H1 (cell line): ENCODE measurements at regions not wholly inside any gene's neighbourhood (a gene's known extent, or its start where the extent isn't known, plus 50 kb on each side); places are given as distances from the start of the nearest gene placed in this dataset.
A peak's percentile ranks its signal among the peaks of the same experiment; 100 is the strongest.

Experiments
- CTCF ChIA-PET: fragments of 300-600 bp; sonication (Branson Sonifier 250); formaldehyde crosslinking; loops from one replicate; lab custom pipeline; 2021; ENCODE audit not compliant: partially characterized antibody; lab: Charles Lee
- POLR2A ChIA-PET: fragments of 300-600 bp; sonication (Branson Sonifier 250); formaldehyde crosslinking; loops from one replicate; lab custom pipeline; 2021; ENCODE audit warnings: inconsistent platforms; ENCODE audit not compliant: partially characterized antibody; lab: Charles Lee
- DNase-seq, 2 experiments: peaks; one replicate each; pipeline versions ENCODE4 v3.0.0 to v3.0.0-alpha.2; 2010 to 2022; ENCODE audit warnings: low spot score in 2 of 2, low read depth in 1 of 2, mixed read lengths in 1 of 2
- FAIRE-seq: peaks from 2 replicates; lab custom pipeline; 2011; peaks lifted over from hg19 to GRCh38; lab: Jason Lieb, UNC
- H2AFZ ChIP-seq: 2 replicates; pipeline ENCODE4 v1.8.1; 2012; ENCODE audit warnings: low read length, inconsistent platforms
- H2AK5ac ChIP-seq: 2 replicates; pipeline ENCODE4 v1.6.1; 2013; ENCODE audit warnings: low read depth, low read length
- H2BK120ac ChIP-seq: replicated peaks from 2 replicates; pipeline ENCODE3; 2013; ENCODE audit warnings: low read depth, low read length, inconsistent platforms
- H2BK12ac ChIP-seq: 2 replicates; pipeline ENCODE4 v1.6.1; 2013; ENCODE audit warnings: low read depth, low read length
- H2BK15ac ChIP-seq: 2 replicates; pipeline ENCODE4 v1.6.1; 2013; ENCODE audit warnings: low read length
- H2BK20ac ChIP-seq: 2 replicates; pipeline ENCODE4 v1.6.1; 2013; ENCODE audit warnings: low read length
- H2BK5ac ChIP-seq: 2 replicates; pipeline ENCODE4 v1.6.1; 2013; ENCODE audit warnings: low read depth, low read length
- H3K14ac ChIP-seq: 2 replicates; pipeline ENCODE4 v1.6.1; 2013; ENCODE audit warnings: inconsistent platforms; ENCODE audit not compliant: insufficient read length
- H3K18ac ChIP-seq: 2 replicates; pipeline ENCODE4 v1.6.1; 2013; ENCODE audit warnings: low read length; ENCODE audit errors: extremely low read depth
- H3K23ac ChIP-seq: 2 replicates; pipeline ENCODE4 v1.6.1; 2013; ENCODE audit warnings: inconsistent platforms; ENCODE audit not compliant: insufficient read length
- H3K23me2 ChIP-seq: 2 replicates; pipeline ENCODE4 v1.6.1; 2013; ENCODE audit warnings: low read depth, low read length
- H3K27ac ChIP-seq: 2 replicates; pipeline ENCODE4 v1.6.1; 2011; ENCODE audit warnings: low read depth, low read length, inconsistent platforms
- H3K27me3 ChIP-seq, 4 experiments: replicated peaks in 1 of 4; 1 replicate in 1 of 4; 2 replicates in 3 of 4; pipeline versions ENCODE4 v1.6.1 to v1.8.1; 2011 to 2013; ENCODE audit warnings: low read length in 3 of 4, mild to moderate bottlenecking in 3 of 4, inconsistent platforms in 2 of 4, mixed read lengths in 2 of 4, moderate library complexity in 1 of 4; ENCODE audit not compliant: control insufficient read depth in 3 of 4, insufficient read depth in 3 of 4; ENCODE audit errors: extremely low read depth in 1 of 4
- H3K36me3 ChIP-seq, 4 experiments: 2 replicates each; pipeline versions ENCODE4 v1.6.1 to v1.8.1; 2011 to 2013; ENCODE audit warnings: mild to moderate bottlenecking in 4 of 4, low read length in 3 of 4, moderate library complexity in 2 of 4, control low read depth in 1 of 4, inconsistent platforms in 1 of 4; ENCODE audit not compliant: insufficient read depth in 4 of 4, control insufficient read depth in 2 of 4
- H3K4ac ChIP-seq: replicated peaks from 2 replicates; pipeline ENCODE3; 2013; ENCODE audit warnings: low read length, low read depth, mixed read lengths, inconsistent platforms; ENCODE audit not compliant: insufficient read length
- H3K4me1 ChIP-seq, 4 experiments: replicated peaks in 1 of 4; 1 replicate in 1 of 4; 2 replicates in 3 of 4; pipeline versions ENCODE4 v1.6.1 to v1.8.1; 2011 to 2013; ENCODE audit warnings: low read length in 3 of 4, inconsistent platforms in 2 of 4, mixed read lengths in 1 of 4; ENCODE audit not compliant: insufficient read depth in 4 of 4, control insufficient read depth in 3 of 4
- H3K4me2 ChIP-seq, 2 experiments: 2 replicates each; pipeline versions ENCODE4 v1.6.1 to v1.8.1; 2011 to 2013; ENCODE audit warnings: low read depth in 2 of 2, low read length in 2 of 2, control low read depth in 1 of 2, inconsistent platforms in 1 of 2, mild to moderate bottlenecking in 1 of 2; ENCODE audit not compliant: insufficient read depth in 1 of 2
- H3K4me3 ChIP-seq, 4 experiments: fragments of 200-600, 300-600 bp in 1 of 4; sonication (generic), shearing (Covaris generic), sonication (Bioruptor Twin) in 1 of 4; 2 replicates each; pipeline versions ENCODE4 v1.5.1 to v1.8.1; 2011 to 2016; ENCODE audit warnings: low read length in 4 of 4, low read depth in 3 of 4, control low read depth in 2 of 4, inconsistent platforms in 2 of 4, mild to moderate bottlenecking in 2 of 4, mixed read lengths in 1 of 4, moderate library complexity in 1 of 4; ENCODE audit not compliant: insufficient read depth in 2 of 4; ENCODE audit errors: extremely low read depth in 1 of 4
- H3K56ac ChIP-seq: replicated peaks from 2 replicates; pipeline ENCODE3; 2013; ENCODE audit warnings: low read depth, mild to moderate bottlenecking, mixed read lengths, low read length, inconsistent platforms; ENCODE audit not compliant: insufficient read length
- H3K79me1 ChIP-seq: 2 replicates; pipeline ENCODE4 v1.6.1; 2013; ENCODE audit warnings: low read depth, low read length, control low read depth
- H3K79me2 ChIP-seq, 2 experiments: 2 replicates each; pipeline versions ENCODE4 v1.6.1 to v1.8.1; 2012 to 2013; ENCODE audit warnings: low read length in 2 of 2, mild to moderate bottlenecking in 2 of 2, inconsistent platforms in 1 of 2; ENCODE audit not compliant: insufficient read depth in 2 of 2, control insufficient read depth in 1 of 2
- H3K9ac ChIP-seq, 4 experiments: replicated peaks in 1 of 4; 1 replicate in 1 of 4; 2 replicates in 3 of 4; pipeline versions ENCODE4 v1.6.1 to v1.8.1; 2011 to 2013; ENCODE audit warnings: low read depth in 3 of 4, low read length in 3 of 4, control low read depth in 2 of 4, mild to moderate bottlenecking in 2 of 4, moderate library complexity in 2 of 4, inconsistent platforms in 1 of 4; ENCODE audit errors: extremely low read depth in 1 of 4
- H3K9me3 ChIP-seq, 2 experiments: 2 replicates each; pipeline versions ENCODE4 v1.6.1 to v1.8.1; 2012 to 2013; ENCODE audit warnings: mild to moderate bottlenecking in 2 of 2, moderate library complexity in 2 of 2, control low read depth in 1 of 2, inconsistent platforms in 1 of 2, low read depth in 1 of 2, low read length in 1 of 2, mixed read lengths in 1 of 2; ENCODE audit not compliant: insufficient read depth in 2 of 2
- H4K20me1 ChIP-seq, 2 experiments: replicated peaks in 1 of 2; 2 replicates each; pipeline versions ENCODE3 to v1.8.1; 2011 to 2013; ENCODE audit warnings: inconsistent platforms in 2 of 2, low read length in 2 of 2, mild to moderate bottlenecking in 1 of 2; ENCODE audit not compliant: insufficient read depth in 2 of 2, control insufficient read depth in 1 of 2
- H4K5ac ChIP-seq: 2 replicates; pipeline ENCODE4 v1.6.1; 2013; ENCODE audit warnings: low read length, low read depth, mixed read lengths, inconsistent platforms; ENCODE audit not compliant: insufficient read length
- H4K8ac ChIP-seq: 2 replicates; pipeline ENCODE4 v1.8.0; 2013; ENCODE audit warnings: mild to moderate bottlenecking, moderate library complexity, low read length, inconsistent platforms; ENCODE audit not compliant: insufficient read depth; ENCODE audit errors: extremely low read depth
- H4K91ac ChIP-seq: replicated peaks from 2 replicates; pipeline ENCODE3; 2013; ENCODE audit warnings: low read length, mixed read lengths, inconsistent platforms; ENCODE audit not compliant: insufficient read length
- FOSL1 ChIP-seq: IDR thresholded peaks from 2 replicates; pipeline ENCODE4 v1.6.1; 2011; ENCODE audit warnings: mild to moderate bottlenecking, low read depth, low read length, moderate library complexity; ENCODE audit not compliant: insufficient read depth
- GTF2F1 ChIP-seq: IDR thresholded peaks from 2 replicates; pipeline ENCODE4 v1.6.1; 2012; ENCODE audit warnings: low read depth, low read length, improper control_type of control experiment, borderline replicate concordance
- POLR2A ChIP-seq, 2 experiments: IDR thresholded peaks; 1 replicate in 1 of 2; 2 replicates in 1 of 2; pipeline ENCODE4 v1.6.1; 2011; ENCODE audit warnings: low read depth in 2 of 2, low read length in 2 of 2, mild to moderate bottlenecking in 2 of 2; ENCODE audit errors: control extremely low read depth in 1 of 2
- POU5F1 ChIP-seq: IDR thresholded peaks from 2 replicates; pipeline ENCODE4 v1.6.1; 2011; ENCODE audit warnings: low read depth, mild to moderate bottlenecking, low read length, moderate library complexity
- SIX5 ChIP-seq: IDR thresholded peaks from 2 replicates; pipeline ENCODE4 v1.6.1; 2011; ENCODE audit warnings: mild to moderate bottlenecking, low read depth, low read length
- TAF1 ChIP-seq: IDR thresholded peaks from 2 replicates; pipeline ENCODE4 v1.6.1; 2011; ENCODE audit warnings: mild to moderate bottlenecking, low read depth, low read length
- YY1 ChIP-seq: IDR thresholded peaks from 2 replicates; pipeline ENCODE4 v1.6.1; 2011; ENCODE audit warnings: low read depth, mild to moderate bottlenecking, low read length
- WGBS, 2 experiments: shearing (Covaris generic) in 1 of 2; methylation state at CpG; one replicate each; pipeline versions ENCODE4 v1.1.6 to v1.1.7; 2013 to 2015; ENCODE audit warnings: low lambda C conversion rate in 2 of 2, mixed read lengths in 2 of 2, inconsistent platforms in 1 of 2, low coverage in 1 of 2, missing lambda C conversion rate in 1 of 2; ENCODE audit not compliant: insufficient replicate concordance in 2 of 2, insufficient coverage in 1 of 2, insufficient read length in 1 of 2; ENCODE audit errors: extremely low coverage in 1 of 2, missing lambda C conversion rate in 1 of 2; 5-methylcytosine and 5-hydroxymethylcytosine counted together

GRCh38 chr14:26204366-26204727 lies 393.5 kb downstream of the NOVA1 start:
- Histone ChIP-seq H3K27ac (no peak overlapping the region), H3K79me1 (no peaks in the 10 kb centered on the region), H3K79me2 (no peaks in the 10 kb centered on the region), H3K4me3 (peak overlapping the region; percentile 44 to 62 (median 52); a peak in 6 of 8 replicates), H3K36me3 (no peaks in the 10 kb centered on the region), H4K8ac (no peak overlapping the region), H3K9me3 (no peaks in the 10 kb centered on the region), H2BK15ac (no peak overlapping the region), H3K27me3 (peaks cover 0 to 18% (median 5%) of the 10 kb centered on the region in 4 experiments; a peak in 3 of 7 replicates), H3K23me2 (no peaks in the 10 kb centered on the region), H3K4me1 (no peaks in the 10 kb centered on the region), H3K18ac (no peak overlapping the region)
- CTCF ChIA-PET: interaction anchor here (0.8 kb wide), 1 partner anchor 41 kb away, joined by 5 read pairs; no protein-coding TSS in a partner anchor
- no peak for DNase-seq
- 72% methylated on average over 5 of the region's 5 CpGs; no CpG with 5 or more reads in 1 of the 2 experiments for WGBS, 2 experiments
- TF ChIP-seq YY1: no peak
- no peak for TF ChIP-seq TAF1
- no peak for TF ChIP-seq SIX5
- no peak for TF ChIP-seq GTF2F1
- TF ChIP-seq POLR2A (IDR thresholded peaks at IDR 0.05; ENCODE audit: control extremely low read depth in 1 of 2, low read depth in 2 of 2, low read length in 2 of 2): no peak
- no peak for TF ChIP-seq FOSL1
- TF ChIP-seq POU5F1: no peak
- TF ChIP-seq, all 59 proteins: peak for 0
- H2BK12ac ChIP-seq: no peak overlapping the region
- no peak overlapping the region for H3K23ac ChIP-seq
- H4K20me1 ChIP-seq: peaks cover 0 to 1% of the 10 kb centered on the region in 2 experiments
- 0 out of 2 replicates have a peak overlapping the region, but pooled peaks have one; percentile 52 for H2AFZ ChIP-seq
- H3K56ac ChIP-seq: no peak overlapping the region
- no peak overlapping the region for H2BK120ac ChIP-seq
- no peak overlapping the region for H2AK5ac ChIP-seq
- H3K14ac ChIP-seq: no peak overlapping the region
- no peak overlapping the region for H3K9ac ChIP-seq
- H3K4ac ChIP-seq: no peak overlapping the region
- H4K91ac ChIP-seq: no peak overlapping the region
- no peak overlapping the region for H4K5ac ChIP-seq
- H3K4me2 ChIP-seq: peak overlapping the region; percentile 63 to 71; a peak in 3 of 4 replicates
- H2BK5ac ChIP-seq: no peak overlapping the region
- no peak for FAIRE-seq
- POLR2A ChIA-PET: no interaction called here
- no peak overlapping the region for H2BK20ac ChIP-seq
